ENCODE measurements at regions not wholly inside any gene's neighbourhood (a gene's known extent, or its start where the extent isn't known, plus 50 kb on each side); places are given as distances from the start of the nearest gene placed in this dataset.

- Histone ChIP-seq H3K36me3 (ENCODE audit: low read depth, missing control alignments) (no peaks in the 10 kb centered on the region), H3K4me3 (no peak overlapping the region), H3K9me3 (no peaks in the 10 kb centered on the region), H3K27me3 (no peaks in the 10 kb centered on the region), H3K4me1 (no peaks in the 10 kb centered on the region), H3K27ac (no peak overlapping the region)
- intact Hi-C loops (cut with DNase I; ENCODE audit: low total_unique reads) = no loop called here
- WGBS, 2 donors = 76 to 88% methylated on average over 2 of the region's 2 CpGs
- no peak for TF ChIP-seq POLR2A (IDR thresholded peaks at IDR 0.05)
- TF ChIP-seq CTCF (IDR thresholded peaks at IDR 0.05) = no peak
- DNase-seq = no peak
Observed at GRCh38 chr12:15050659-15051058, 77.8 kb downstream of the PDE6H start.

- no peaks in the 10 kb centered on the region for H3K27me3 ChIP-seq
- DNase-seq = no peak
- H3K9me3 ChIP-seq = no peaks in the 10 kb centered on the region
- H3K4me1 ChIP-seq = no peaks in the 10 kb centered on the region
- 63 to 65% methylated on average over 2 of the region's 2 CpGs for WGBS, 2 donors
- no peak overlapping the region for H3K4me3 ChIP-seq
- no peak overlapping the region for H3K27ac ChIP-seq
- no peaks in the 10 kb centered on the region for H3K36me3 ChIP-seq (ENCODE audit: low read depth, missing control alignments)
- intact Hi-C loops (cut with DNase I; ENCODE audit: low total_unique reads) = no loop called here
- TF ChIP-seq POLR2A (IDR thresholded peaks at IDR 0.05) (no peak), CTCF (IDR thresholded peaks at IDR 0.05) (no peak)
Observed at GRCh38 chr12:15052691-15053090, 79.8 kb downstream of the PDE6H start.

- no peak overlapping the region for H3K27ac ChIP-seq
- no peaks in the 10 kb centered on the region for H3K27me3 ChIP-seq
- no peaks in the 10 kb centered on the region for H3K4me1 ChIP-seq
- DNase-seq = no peak
- intact Hi-C loops (cut with DNase I; ENCODE audit: low total_unique reads) = no loop called here
- WGBS, 2 donors = 46 to 55% methylated on average over 1 of the region's 1 CpG
- H3K4me3 ChIP-seq = no peak overlapping the region
- H3K36me3 ChIP-seq (ENCODE audit: low read depth, missing control alignments) = no peaks in the 10 kb centered on the region
- no peak for TF ChIP-seq CTCF (IDR thresholded peaks at IDR 0.05)
- TF ChIP-seq POLR2A (IDR thresholded peaks at IDR 0.05) = no peak
- no peaks in the 10 kb centered on the region for H3K9me3 ChIP-seq
Observed at GRCh38 chr12:15056218-15056617, 83.4 kb downstream of the PDE6H start.

All from testis (tissue), 2 donors.